ENCODE measurements at regions not wholly inside any gene's neighbourhood (a gene's known extent, or its start where the extent isn't known, plus 50 kb on each side); places are given as distances from the start of the nearest gene placed in this dataset.

DNA sequence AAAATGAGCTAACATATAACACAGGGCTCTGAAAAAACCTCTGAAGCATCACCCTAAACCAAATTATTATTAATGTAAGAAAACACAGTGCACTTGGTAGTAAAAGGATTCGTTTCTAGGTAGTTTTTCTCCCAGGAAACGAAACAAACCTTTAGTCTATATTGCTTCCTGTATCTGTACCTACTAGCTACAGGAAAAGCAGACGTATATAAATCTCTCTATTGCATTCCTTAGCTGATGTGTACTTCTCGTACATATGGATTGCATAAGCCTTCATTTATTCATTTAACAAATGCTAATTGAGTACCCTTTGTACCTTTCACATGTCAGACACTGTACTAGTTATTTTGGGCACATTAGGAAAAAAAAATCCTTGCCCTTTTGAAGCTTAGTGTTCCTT lies 85.0 kb upstream of the RASA1 start:
- TF ChIP-seq, protein P1, sequence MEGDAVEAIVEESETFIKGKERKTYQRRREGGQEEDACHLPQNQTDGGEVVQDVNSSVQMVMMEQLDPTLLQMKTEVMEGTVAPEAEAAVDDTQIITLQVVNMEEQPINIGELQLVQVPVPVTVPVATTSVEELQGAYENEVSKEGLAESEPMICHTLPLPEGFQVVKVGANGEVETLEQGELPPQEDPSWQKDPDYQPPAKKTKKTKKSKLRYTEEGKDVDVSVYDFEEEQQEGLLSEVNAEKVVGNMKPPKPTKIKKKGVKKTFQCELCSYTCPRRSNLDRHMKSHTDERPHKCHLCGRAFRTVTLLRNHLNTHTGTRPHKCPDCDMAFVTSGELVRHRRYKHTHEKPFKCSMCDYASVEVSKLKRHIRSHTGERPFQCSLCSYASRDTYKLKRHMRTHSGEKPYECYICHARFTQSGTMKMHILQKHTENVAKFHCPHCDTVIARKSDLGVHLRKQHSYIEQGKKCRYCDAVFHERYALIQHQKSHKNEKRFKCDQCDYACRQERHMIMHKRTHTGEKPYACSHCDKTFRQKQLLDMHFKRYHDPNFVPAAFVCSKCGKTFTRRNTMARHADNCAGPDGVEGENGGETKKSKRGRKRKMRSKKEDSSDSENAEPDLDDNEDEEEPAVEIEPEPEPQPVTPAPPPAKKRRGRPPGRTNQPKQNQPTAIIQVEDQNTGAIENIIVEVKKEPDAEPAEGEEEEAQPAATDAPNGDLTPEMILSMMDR (IDR thresholded peaks at IDR 0.05), result no peak
- TF ChIP-seq POLR2A (IDR thresholded peaks at IDR 0.05), result no peak
- TF ChIP-seq POLR2AphosphoS5 (IDR thresholded peaks at IDR 0.05), result no peak
- TF ChIP-seq EP300 (IDR thresholded peaks at IDR 0.05; ENCODE audit: low read depth), result no peak
